ENCODE measurements at regions not wholly inside any gene's neighbourhood (a gene's known extent, or its start where the extent isn't known, plus 50 kb on each side); places are given as distances from the start of the nearest gene placed in this dataset.

GRCh38 chr6:108734271-108734922, 113.8 kb upstream of the ARMC2 start:
- TF ChIP-seq POLR2A (IDR thresholded peaks at IDR 0.05) = no peak
- TF ChIP-seq, protein P1, sequence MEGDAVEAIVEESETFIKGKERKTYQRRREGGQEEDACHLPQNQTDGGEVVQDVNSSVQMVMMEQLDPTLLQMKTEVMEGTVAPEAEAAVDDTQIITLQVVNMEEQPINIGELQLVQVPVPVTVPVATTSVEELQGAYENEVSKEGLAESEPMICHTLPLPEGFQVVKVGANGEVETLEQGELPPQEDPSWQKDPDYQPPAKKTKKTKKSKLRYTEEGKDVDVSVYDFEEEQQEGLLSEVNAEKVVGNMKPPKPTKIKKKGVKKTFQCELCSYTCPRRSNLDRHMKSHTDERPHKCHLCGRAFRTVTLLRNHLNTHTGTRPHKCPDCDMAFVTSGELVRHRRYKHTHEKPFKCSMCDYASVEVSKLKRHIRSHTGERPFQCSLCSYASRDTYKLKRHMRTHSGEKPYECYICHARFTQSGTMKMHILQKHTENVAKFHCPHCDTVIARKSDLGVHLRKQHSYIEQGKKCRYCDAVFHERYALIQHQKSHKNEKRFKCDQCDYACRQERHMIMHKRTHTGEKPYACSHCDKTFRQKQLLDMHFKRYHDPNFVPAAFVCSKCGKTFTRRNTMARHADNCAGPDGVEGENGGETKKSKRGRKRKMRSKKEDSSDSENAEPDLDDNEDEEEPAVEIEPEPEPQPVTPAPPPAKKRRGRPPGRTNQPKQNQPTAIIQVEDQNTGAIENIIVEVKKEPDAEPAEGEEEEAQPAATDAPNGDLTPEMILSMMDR (IDR thresholded peaks at IDR 0.05) = no peak
- no peak overlapping the region for H3K4me3 ChIP-seq (ENCODE audit: low read depth, poor library complexity, severe bottlenecking)
- peak in 1 of 2 donors; percentile 80 for DNase-seq (ENCODE audit: low spot score in 2 of 2)
- WGBS, 2 donors = 86 to 87% methylated on average over 8 of the region's 8 CpGs
- intact Hi-C loops (cut with DNase I; ENCODE audit: low total_unique reads) = loop anchor here (10.0 kb wide), 1 partner anchor 80 kb away; no protein-coding TSS in a partner anchor

DNA sequence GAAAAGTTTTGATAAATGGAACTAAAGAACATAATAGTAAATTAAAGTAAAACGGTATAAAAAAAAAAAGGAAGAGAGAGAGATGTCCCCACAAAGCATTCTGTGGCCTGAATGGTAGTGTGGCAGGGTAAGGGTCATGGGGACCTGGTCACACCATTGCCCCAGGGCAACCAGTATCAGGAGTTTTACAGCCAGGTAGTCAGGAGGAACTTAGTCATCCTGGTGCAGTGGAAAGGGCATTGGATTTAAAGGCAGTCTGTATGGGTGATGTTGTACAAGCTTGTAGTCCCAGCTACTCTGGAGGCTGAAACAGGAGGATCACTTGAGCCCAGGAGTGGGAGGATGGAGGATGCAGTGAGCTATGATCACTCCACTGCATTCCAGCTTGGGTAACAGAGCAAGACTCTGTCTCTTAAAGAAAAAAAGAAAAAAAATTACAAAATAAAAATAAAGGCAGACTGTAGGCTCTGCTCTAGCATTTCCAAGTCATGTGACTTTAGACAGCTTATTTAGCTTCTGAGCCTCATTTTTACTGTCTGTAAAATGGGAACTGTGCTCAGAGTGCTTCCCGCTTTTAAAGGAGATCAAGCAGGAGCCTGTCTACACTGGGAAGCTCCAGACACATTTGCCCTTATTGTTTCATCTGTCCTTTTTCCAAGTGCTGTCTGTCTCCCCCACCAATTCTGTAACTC, 112.8 kb upstream of the ARMC2 start:
- DNase-seq (ENCODE audit: low spot score in 2 of 2) = peak in 1 of 2 donors; percentile 10
- TF ChIP-seq POLR2A (IDR thresholded peaks at IDR 0.05) = no peak
- TF ChIP-seq, protein P1 (IDR thresholded peaks at IDR 0.05) = no peak
- 83 to 97% methylated on average over 2 of the region's 2 CpGs for WGBS, 2 donors

GRCh38 chr6:108736002-108736361, 112.2 kb upstream of the ARMC2 start:
- no peak overlapping the region for H3K4me3 ChIP-seq (ENCODE audit: low read depth, poor library complexity, severe bottlenecking)
- TF ChIP-seq POLR2A (IDR thresholded peaks at IDR 0.05) = no peak
- peak in 1 of 2 donors; percentile 77 for DNase-seq (ENCODE audit: low spot score in 2 of 2)
- WGBS, 2 donors = 50 to 57% methylated on average over 7 of the region's 7 CpGs
- intact Hi-C loops (cut with DNase I; ENCODE audit: low total_unique reads) = loop anchor here (10.0 kb wide), 1 partner anchor 81 kb away; no protein-coding TSS in a partner anchor

More for the DNA sequence above, 112.8 kb upstream of the ARMC2 start:
- intact Hi-C loops (cut with DNase I; ENCODE audit: low total_unique reads) = loop anchor here (10.0 kb wide), 1 partner anchor 81 kb away; no protein-coding TSS in a partner anchor
- no peak overlapping the region for H3K4me3 ChIP-seq (ENCODE audit: low read depth, poor library complexity, severe bottlenecking)

DNA sequence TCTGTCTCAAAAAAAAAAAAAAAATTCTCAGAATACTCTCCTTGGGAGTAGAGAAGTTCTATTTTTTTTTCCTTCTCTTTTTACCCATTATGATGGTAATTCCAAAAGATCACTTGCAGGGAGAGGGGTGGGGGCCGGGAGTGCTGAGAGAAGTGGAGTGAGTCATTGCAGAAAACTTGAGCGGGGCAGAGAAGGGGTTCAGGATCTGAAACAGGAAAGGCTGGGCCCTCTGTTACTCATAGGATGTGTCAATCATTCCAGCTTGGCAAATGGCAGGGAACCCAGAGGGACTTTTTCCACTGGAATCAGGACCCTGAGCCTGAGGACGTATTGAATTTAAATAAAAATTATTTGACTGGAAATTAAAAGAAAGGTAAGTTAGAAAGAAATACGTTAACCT, 111.4 kb upstream of the ARMC2 start:
- peak; percentile 65 to 86 for DNase-seq (ENCODE audit: low spot score in 2 of 2)
- no peak overlapping the region for H3K4me3 ChIP-seq (ENCODE audit: low read depth, poor library complexity, severe bottlenecking)
- WGBS, 2 donors = 22 to 23% methylated on average over 4 of the region's 4 CpGs
- TF ChIP-seq POLR2A (IDR thresholded peaks at IDR 0.05) = no peak
- TF ChIP-seq, protein P1 (IDR thresholded peaks at IDR 0.05) = no peak
- intact Hi-C loops (cut with DNase I; ENCODE audit: low total_unique reads) = loop anchor here (10.0 kb wide), 1 partner anchor 82 kb away; no protein-coding TSS in a partner anchor

DNA sequence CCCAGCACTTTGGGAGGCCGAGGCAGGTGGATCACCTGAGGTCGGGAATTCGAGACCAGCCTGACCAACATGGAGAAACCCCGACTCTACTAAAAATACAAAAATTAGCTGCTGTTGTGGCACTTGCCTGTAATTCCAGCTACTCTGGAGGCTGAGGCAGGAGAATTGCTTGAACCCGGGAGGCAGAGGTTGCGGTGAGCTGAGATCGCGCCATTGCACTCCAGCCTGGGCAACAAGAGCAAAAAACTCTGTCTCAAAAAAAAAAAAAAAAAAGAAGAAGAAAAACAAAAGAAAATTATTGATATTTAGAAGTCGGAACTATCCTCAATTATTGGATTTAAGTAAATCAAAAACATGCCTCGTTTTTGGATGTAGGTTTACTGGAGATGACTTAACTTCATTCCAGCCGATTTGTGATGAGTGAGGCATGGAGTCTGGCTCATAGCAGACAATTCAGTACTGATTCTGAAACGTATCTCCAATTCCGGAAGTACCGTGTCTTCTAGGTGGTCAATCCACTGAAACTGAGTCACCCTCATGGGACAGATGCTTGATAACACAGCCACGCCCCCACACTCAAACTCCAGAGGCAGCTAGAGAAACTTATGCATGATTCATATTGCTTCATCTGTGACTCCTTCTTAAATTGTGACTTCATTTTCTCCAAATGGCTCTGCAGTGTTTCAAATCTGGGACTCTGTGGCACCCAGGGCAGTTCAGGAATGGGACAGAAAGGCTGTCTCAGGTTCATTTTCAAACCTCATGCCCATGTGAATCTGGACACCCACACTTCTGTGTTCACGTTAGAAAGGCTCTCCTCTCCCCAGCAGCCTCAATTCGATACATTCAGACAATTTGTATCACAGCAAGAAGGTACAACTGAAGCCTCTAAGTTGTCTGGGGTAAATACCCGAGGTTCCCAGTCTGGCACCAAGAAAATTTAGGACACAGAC, 110.4 kb upstream of the ARMC2 start:
- intact Hi-C loops (cut with DNase I; ENCODE audit: low total_unique reads) = loop anchor here (10.0 kb wide), 1 partner anchor 83 kb away; no protein-coding TSS in a partner anchor
- 73 to 78% methylated on average over 18 of the region's 18 CpGs for WGBS, 2 donors
- no peak for TF ChIP-seq POLR2A (IDR thresholded peaks at IDR 0.05)
- TF ChIP-seq, protein P1 (IDR thresholded peaks at IDR 0.05) = no peak
- DNase-seq (ENCODE audit: low spot score in 2 of 2) = peak; percentile 77 to 93
- no peak overlapping the region for H3K4me3 ChIP-seq (ENCODE audit: low read depth, poor library complexity, severe bottlenecking)

All from lower leg skin (tissue), 4 donors.